HL-60 (cell line): ENCODE measurements at regions not wholly inside any gene's neighbourhood (a gene's known extent, or its start where the extent isn't known, plus 50 kb on each side); places are given as distances from the start of the nearest gene placed in this dataset.

Source experiments
- CTCF ChIP-seq: IDR thresholded peaks from one replicate; pipeline ENCODE4 v1.5.1; 2011; ENCODE audit warnings: low read length, control low read depth, inconsistent platforms; ENCODE audit not compliant: insufficient read depth
- POLR2AphosphoS5 ChIP-seq: IDR thresholded peaks from 2 replicates; pipeline ENCODE4 v1.6.1; 2012; ENCODE audit warnings: low read depth
- REST ChIP-seq: IDR thresholded peaks from 2 replicates; pipeline ENCODE4 v1.6.1; 2012; ENCODE audit warnings: low read depth; ENCODE audit not compliant: insufficient replicate concordance

GRCh38 chr3:15918988-15919387 is 121.2 kb upstream of the ANKRD28 start:
- TF ChIP-seq REST (peak; percentile 72), CTCF (no peak), POLR2AphosphoS5 (no peak)
